ENCODE measurements at regions not wholly inside any gene's neighbourhood (a gene's known extent, or its start where the extent isn't known, plus 50 kb on each side); places are given as distances from the start of the nearest gene placed in this dataset.

DNA sequence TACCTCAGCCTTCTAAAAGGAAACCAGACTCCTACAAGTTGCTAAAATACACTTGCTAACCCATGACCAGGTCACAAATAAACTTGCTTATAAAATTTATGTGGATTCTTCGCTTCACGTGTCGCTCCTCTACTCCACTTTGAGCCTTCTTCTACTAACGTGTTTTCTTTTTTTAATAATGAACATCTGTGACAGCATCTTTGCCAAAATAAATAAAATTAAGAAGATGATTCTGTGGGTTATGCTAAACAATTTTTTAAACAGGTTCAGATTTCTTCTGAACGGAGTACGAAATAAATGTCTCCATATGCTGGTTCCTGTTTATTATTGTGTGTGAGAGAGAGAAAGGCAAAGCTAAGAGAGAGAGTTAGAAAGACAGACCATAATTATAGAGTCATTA is 735.8 kb downstream of the LTN1 start:
- TF ChIP-seq ZNF263 (CRISPR knock-in tag; IDR thresholded peaks at IDR 0.05; ENCODE audit: low read depth) (no peak), GTF2I (CRISPR knock-in tag; conservative IDR thresholded peaks at IDR 0.05) (no peak), FOXJ3 (CRISPR knock-in tag; IDR thresholded peaks at IDR 0.05; ENCODE audit: borderline replicate concordance) (no peak), JUN (CRISPR knock-in tag; IDR thresholded peaks at IDR 0.05) (no peak), FOXP1 (CRISPR knock-in tag; IDR thresholded peaks at IDR 0.05; ENCODE audit: borderline replicate concordance) (no peak), CREB1 (CRISPR knock-in tag; IDR thresholded peaks at IDR 0.05) (no peak)
- TF ChIP-seq, protein P1, sequence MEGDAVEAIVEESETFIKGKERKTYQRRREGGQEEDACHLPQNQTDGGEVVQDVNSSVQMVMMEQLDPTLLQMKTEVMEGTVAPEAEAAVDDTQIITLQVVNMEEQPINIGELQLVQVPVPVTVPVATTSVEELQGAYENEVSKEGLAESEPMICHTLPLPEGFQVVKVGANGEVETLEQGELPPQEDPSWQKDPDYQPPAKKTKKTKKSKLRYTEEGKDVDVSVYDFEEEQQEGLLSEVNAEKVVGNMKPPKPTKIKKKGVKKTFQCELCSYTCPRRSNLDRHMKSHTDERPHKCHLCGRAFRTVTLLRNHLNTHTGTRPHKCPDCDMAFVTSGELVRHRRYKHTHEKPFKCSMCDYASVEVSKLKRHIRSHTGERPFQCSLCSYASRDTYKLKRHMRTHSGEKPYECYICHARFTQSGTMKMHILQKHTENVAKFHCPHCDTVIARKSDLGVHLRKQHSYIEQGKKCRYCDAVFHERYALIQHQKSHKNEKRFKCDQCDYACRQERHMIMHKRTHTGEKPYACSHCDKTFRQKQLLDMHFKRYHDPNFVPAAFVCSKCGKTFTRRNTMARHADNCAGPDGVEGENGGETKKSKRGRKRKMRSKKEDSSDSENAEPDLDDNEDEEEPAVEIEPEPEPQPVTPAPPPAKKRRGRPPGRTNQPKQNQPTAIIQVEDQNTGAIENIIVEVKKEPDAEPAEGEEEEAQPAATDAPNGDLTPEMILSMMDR (IDR thresholded peaks at IDR 0.05): no peak
- TF ChIP-seq, protein P2, sequence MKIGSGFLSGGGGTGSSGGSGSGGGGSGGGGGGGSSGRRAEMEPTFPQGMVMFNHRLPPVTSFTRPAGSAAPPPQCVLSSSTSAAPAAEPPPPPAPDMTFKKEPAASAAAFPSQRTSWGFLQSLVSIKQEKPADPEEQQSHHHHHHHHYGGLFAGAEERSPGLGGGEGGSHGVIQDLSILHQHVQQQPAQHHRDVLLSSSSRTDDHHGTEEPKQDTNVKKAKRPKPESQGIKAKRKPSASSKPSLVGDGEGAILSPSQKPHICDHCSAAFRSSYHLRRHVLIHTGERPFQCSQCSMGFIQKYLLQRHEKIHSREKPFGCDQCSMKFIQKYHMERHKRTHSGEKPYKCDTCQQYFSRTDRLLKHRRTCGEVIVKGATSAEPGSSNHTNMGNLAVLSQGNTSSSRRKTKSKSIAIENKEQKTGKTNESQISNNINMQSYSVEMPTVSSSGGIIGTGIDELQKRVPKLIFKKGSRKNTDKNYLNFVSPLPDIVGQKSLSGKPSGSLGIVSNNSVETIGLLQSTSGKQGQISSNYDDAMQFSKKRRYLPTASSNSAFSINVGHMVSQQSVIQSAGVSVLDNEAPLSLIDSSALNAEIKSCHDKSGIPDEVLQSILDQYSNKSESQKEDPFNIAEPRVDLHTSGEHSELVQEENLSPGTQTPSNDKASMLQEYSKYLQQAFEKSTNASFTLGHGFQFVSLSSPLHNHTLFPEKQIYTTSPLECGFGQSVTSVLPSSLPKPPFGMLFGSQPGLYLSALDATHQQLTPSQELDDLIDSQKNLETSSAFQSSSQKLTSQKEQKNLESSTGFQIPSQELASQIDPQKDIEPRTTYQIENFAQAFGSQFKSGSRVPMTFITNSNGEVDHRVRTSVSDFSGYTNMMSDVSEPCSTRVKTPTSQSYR (CRISPR knock-in tag; IDR thresholded peaks at IDR 0.05): no peak
- TF ChIP-seq, protein P3, sequence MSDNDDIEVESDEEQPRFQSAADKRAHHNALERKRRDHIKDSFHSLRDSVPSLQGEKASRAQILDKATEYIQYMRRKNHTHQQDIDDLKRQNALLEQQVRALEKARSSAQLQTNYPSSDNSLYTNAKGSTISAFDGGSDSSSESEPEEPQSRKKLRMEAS (CRISPR knock-in tag; IDR thresholded peaks at IDR 0.05): no peak
- TF ChIP-seq, protein P4, sequence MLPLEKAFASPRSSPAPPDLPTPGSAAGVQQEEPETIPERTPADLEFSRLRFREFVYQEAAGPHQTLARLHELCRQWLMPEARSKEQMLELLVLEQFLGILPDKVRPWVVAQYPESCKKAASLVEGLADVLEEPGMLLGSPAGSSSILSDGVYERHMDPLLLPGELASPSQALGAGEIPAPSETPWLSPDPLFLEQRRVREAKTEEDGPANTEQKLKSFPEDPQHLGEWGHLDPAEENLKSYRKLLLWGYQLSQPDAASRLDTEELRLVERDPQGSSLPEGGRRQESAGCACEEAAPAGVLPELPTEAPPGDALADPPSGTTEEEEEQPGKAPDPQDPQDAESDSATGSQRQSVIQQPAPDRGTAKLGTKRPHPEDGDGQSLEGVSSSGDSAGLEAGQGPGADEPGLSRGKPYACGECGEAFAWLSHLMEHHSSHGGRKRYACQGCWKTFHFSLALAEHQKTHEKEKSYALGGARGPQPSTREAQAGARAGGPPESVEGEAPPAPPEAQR (CRISPR knock-in tag; IDR thresholded peaks at IDR 0.05): no peak
